HepG2 (cell line): ENCODE measurements at regions not wholly inside any gene's neighbourhood (a gene's known extent, or its start where the extent isn't known, plus 50 kb on each side); places are given as distances from the start of the nearest gene placed in this dataset.

Experiments used
- AKNA ChIP-seq: sonication (generic); formaldehyde crosslinking; IDR thresholded peaks from 2 replicates; pipeline ENCODE4 v1.4.0; 2020; ENCODE audit warnings: missing genetic modification reagents, borderline replicate concordance
- ARID5B ChIP-seq: IDR thresholded peaks from 2 replicates; pipeline ENCODE4 v1.4.0; 2020; ENCODE audit warnings: mild to moderate bottlenecking, missing genetic modification reagents
- TGIF2 ChIP-seq: IDR thresholded peaks from 2 replicates; pipeline ENCODE4 v1.6.1; 2016; ENCODE audit warnings: control low read depth, missing compliant biosample characterization
- THAP7 ChIP-seq: sonication (generic); formaldehyde crosslinking; IDR thresholded peaks from 2 replicates; pipeline ENCODE4 v1.8.1; 2023; ENCODE audit warnings: mild to moderate bottlenecking, missing genetic modification reagents
- ZBTB40 ChIP-seq, 2 experiments: fragments of 450-650 bp in 1 of 2; sonication (generic) in 1 of 2; formaldehyde crosslinking in 1 of 2; IDR thresholded peaks; 2 replicates each; pipeline versions ENCODE4 v1.6.1 to v1.8.0; 2016 to 2022; ENCODE audit warnings: antibody characterized with exemption in 1 of 2, mild to moderate bottlenecking in 1 of 2, missing genetic modification reagents in 1 of 2
- ZNF737 ChIP-seq: sonication (generic); formaldehyde crosslinking; IDR thresholded peaks from 2 replicates; pipeline ENCODE4 v1.5.0; 2020; ENCODE audit warnings: missing genetic modification reagents, mild to moderate bottlenecking, borderline replicate concordance

GRCh38 chr17:72516772-72517399, 396.1 kb downstream of the SOX9 start (continued):
- TF ChIP-seq ZNF737 (no peak), THAP7 (CRISPR knock-in tag) (no peak), ARID5B (CRISPR knock-in tag) (peak; percentile 82), TGIF2 (CRISPR knock-in tag) (no peak), ZBTB40 (IDR thresholded peaks at IDR 0.05) (no peak), ZBTB40 (CRISPR knock-in tag; IDR thresholded peaks at IDR 0.05) (no peak), AKNA (CRISPR knock-in tag) (no peak)
